ENCODE measurements at regions not wholly inside any gene's neighbourhood (a gene's known extent, or its start where the extent isn't known, plus 50 kb on each side); places are given as distances from the start of the nearest gene placed in this dataset.

DNA sequence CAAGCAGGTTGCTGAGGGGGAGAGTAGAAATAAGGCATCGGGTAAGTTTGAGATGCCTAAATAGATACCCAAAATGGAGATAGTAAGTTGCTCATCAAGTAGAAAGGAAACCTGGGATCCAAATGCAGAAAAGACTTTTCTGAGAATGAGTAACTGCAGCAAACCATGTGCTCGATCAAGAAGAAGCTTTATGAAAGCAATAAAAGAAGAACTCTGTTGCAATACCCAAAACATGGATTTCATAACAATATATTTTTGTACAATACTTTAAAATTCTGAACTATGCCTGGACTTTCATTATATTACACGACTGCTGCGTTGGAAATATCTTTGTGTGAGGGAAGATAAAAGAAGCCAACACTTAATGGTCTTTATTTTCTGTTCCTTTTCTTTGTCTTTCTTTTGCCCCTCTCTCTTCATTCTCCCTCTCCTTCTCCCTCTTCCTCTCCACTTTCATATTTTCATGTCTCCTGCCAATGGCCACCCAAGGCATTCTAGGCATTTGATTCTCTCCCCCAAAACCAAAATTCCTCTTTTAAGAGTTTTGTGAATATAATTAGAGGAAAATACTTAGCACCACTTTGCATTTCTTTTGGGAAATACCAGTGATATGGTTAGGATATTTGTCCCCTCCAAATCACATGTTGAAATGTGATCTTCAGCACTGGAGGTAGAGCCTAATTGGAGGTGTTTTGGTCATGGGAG lies 257.6 kb downstream of the MREG start:
- Mint-ChIP-seq H3K9me3 (peaks cover 9% of the 10 kb centered on the region), H3K4me1 (ENCODE audit: low read depth) (peaks cover 40% of the 10 kb centered on the region), H3K27me3 (peaks cover 4% of the 10 kb centered on the region), H3K36me3 (ENCODE audit: low read depth) (peaks cover 5% of the 10 kb centered on the region), H3K4me3 (no peak overlapping the region), H3K27ac (peak overlapping the region; percentile 94)
- intact Hi-C loops (cut with micrococcal nuclease), result no loop called here

GRCh38 chr2:215754546-215754945 lies 258.8 kb downstream of the MREG start:
- Mint-ChIP-seq H3K4me3 (no peak overlapping the region), H3K9me3 (peaks cover 9% of the 10 kb centered on the region), H3K36me3 (ENCODE audit: low read depth) (peaks cover 5% of the 10 kb centered on the region), H3K27me3 (peaks cover 3% of the 10 kb centered on the region), H3K4me1 (ENCODE audit: low read depth) (peaks cover 51% of the 10 kb centered on the region), H3K27ac (peak overlapping the region; percentile 94)
- intact Hi-C loops (cut with micrococcal nuclease), result no loop called here

- peak overlapping the region; percentile 94 for H3K27ac Mint-ChIP-seq
- no peak overlapping the region for H3K4me3 Mint-ChIP-seq
- intact Hi-C loops (cut with micrococcal nuclease), result no loop called here
- peaks cover 59% of the 10 kb centered on the region for H3K4me1 Mint-ChIP-seq (ENCODE audit: low read depth)
- peaks cover 3% of the 10 kb centered on the region for H3K27me3 Mint-ChIP-seq
- peaks cover 9% of the 10 kb centered on the region for H3K9me3 Mint-ChIP-seq
- H3K36me3 Mint-ChIP-seq (ENCODE audit: low read depth), result peaks cover 5% of the 10 kb centered on the region
Observed at GRCh38 chr2:215753808-215754207, 259.5 kb downstream of the MREG start.

DNA sequence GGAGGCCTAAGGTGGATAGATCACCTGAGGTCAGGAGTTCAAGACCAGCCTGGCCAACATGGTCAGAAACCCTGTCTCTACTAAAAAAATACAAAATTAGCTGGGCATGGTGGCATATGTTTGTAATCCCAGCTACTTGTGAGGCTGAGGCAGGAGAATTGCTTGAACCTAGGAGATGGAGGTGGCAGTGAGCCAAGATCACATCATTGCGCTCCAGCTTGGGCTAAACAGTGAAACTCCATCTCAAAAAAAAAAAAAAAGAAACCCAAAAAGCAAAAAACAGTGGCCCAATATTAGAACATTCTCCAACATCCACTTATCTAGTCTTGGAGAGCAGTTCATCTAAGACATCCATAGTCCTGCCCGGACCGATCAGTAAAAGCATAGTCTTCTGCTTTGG lies 260.4 kb downstream of the MREG start:
- H3K27ac Mint-ChIP-seq, result no peak overlapping the region
- H3K4me1 Mint-ChIP-seq (ENCODE audit: low read depth), result peaks cover 67% of the 10 kb centered on the region
- H3K9me3 Mint-ChIP-seq, result peaks cover 9% of the 10 kb centered on the region
- H3K36me3 Mint-ChIP-seq (ENCODE audit: low read depth), result peaks cover 5% of the 10 kb centered on the region
- no peak overlapping the region for H3K4me3 Mint-ChIP-seq
- peaks cover 3% of the 10 kb centered on the region for H3K27me3 Mint-ChIP-seq
- intact Hi-C loops (cut with micrococcal nuclease), result no loop called here

GRCh38 chr2:215752436-215752835 lies 260.9 kb downstream of the MREG start:
- peaks cover 3% of the 10 kb centered on the region for H3K27me3 Mint-ChIP-seq
- peaks cover 72% of the 10 kb centered on the region for H3K4me1 Mint-ChIP-seq (ENCODE audit: low read depth)
- H3K27ac Mint-ChIP-seq, result no peak overlapping the region
- H3K9me3 Mint-ChIP-seq, result peaks cover 9% of the 10 kb centered on the region
- no peak overlapping the region for H3K4me3 Mint-ChIP-seq
- H3K36me3 Mint-ChIP-seq (ENCODE audit: low read depth), result peaks cover 5% of the 10 kb centered on the region
- intact Hi-C loops (cut with micrococcal nuclease), result no loop called here

DNA sequence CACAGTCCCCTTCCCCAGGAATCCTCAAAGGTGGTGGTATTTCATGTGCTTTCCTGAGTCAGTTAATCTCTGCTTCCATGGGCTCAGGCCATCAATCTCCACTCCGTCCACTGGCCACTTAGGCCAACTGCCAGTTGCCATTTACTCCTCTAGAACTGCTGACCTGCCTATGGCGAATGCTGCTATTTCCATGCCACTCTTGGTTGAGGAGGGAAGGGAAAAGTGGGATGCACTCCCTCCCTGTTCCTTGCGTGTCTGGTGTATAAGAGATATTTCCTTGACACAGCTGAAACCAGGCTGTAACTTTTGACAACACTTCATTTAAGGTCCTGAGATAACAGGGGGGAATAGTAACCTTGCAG lies 261.5 kb downstream of the MREG start:
- peaks cover 77% of the 10 kb centered on the region for H3K4me1 Mint-ChIP-seq (ENCODE audit: low read depth)
- peaks cover 9% of the 10 kb centered on the region for H3K9me3 Mint-ChIP-seq
- H3K36me3 Mint-ChIP-seq (ENCODE audit: low read depth), result peaks cover 5% of the 10 kb centered on the region
- intact Hi-C loops (cut with micrococcal nuclease), result no loop called here
- peak overlapping the region; percentile 87 for H3K27ac Mint-ChIP-seq
- no peak overlapping the region for H3K4me3 Mint-ChIP-seq
- H3K27me3 Mint-ChIP-seq, result peaks cover 3% of the 10 kb centered on the region

DNA sequence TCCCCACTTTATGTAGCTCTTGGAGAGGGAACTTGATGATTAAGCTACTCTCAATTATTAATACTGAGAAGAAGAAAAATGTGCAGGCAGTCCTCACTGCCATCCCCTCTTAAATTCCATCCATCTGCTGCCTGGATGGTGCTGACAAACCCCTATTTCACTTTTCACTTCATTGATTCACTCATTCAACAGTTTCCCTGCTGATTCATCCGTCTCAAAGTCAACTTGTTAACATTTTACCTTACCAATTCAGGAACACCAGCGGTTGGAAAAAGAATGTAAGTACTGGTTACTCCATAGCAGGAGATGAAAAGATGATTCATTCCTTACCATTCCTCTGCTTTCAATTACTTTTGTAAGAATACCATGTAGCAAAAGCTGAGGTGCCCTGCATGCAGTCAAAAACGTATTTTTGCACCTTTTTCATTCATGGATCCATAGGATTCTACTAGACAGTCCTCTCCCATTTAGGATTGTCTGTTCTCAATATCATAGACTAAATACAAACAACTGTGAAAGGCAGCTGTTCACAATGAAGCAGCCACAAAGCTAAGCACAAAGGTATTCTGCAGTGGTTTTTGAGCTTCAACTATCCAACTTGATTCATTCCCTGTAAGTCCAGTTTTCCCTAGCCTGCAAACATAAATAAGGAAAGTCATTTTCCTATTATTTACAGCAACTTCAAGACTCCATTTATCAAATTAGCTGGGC lies 262.0 kb downstream of the MREG start:
- Mint-ChIP-seq H3K9me3 (peaks cover 9% of the 10 kb centered on the region), H3K27me3 (peaks cover 3% of the 10 kb centered on the region), H3K36me3 (ENCODE audit: low read depth) (peaks cover 5% of the 10 kb centered on the region), H3K27ac (peak overlapping the region; percentile 87), H3K4me1 (ENCODE audit: low read depth) (peaks cover 80% of the 10 kb centered on the region), H3K4me3 (no peak overlapping the region)
- intact Hi-C loops (cut with micrococcal nuclease), result no loop called here

DNA sequence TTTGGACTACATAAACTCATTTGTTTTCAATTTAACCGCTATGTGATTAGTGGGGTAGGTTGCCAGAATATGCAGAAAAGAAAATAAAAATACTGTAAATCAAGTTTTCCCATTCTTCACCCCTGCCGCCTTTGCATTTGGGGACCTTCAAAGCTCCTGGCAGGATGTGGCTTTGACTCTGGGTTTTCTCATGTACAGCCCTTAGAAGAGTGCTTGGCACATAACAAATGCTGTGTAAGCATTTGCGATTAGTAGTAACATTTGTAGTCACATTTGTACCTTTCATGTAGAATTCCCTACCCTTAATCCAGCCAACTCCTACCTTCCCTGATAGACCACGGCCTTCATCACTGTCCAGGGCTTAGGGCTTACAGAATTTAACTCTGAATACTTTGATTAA lies 262.6 kb downstream of the MREG start:
- intact Hi-C loops (cut with micrococcal nuclease), result no loop called here
- no peak overlapping the region for H3K4me3 Mint-ChIP-seq
- H3K27ac Mint-ChIP-seq, result peak overlapping the region; percentile 87
- H3K36me3 Mint-ChIP-seq (ENCODE audit: low read depth), result peaks cover 5% of the 10 kb centered on the region
- peaks cover 3% of the 10 kb centered on the region for H3K27me3 Mint-ChIP-seq
- H3K9me3 Mint-ChIP-seq, result peaks cover 9% of the 10 kb centered on the region
- peaks cover 80% of the 10 kb centered on the region for H3K4me1 Mint-ChIP-seq (ENCODE audit: low read depth)

DNA sequence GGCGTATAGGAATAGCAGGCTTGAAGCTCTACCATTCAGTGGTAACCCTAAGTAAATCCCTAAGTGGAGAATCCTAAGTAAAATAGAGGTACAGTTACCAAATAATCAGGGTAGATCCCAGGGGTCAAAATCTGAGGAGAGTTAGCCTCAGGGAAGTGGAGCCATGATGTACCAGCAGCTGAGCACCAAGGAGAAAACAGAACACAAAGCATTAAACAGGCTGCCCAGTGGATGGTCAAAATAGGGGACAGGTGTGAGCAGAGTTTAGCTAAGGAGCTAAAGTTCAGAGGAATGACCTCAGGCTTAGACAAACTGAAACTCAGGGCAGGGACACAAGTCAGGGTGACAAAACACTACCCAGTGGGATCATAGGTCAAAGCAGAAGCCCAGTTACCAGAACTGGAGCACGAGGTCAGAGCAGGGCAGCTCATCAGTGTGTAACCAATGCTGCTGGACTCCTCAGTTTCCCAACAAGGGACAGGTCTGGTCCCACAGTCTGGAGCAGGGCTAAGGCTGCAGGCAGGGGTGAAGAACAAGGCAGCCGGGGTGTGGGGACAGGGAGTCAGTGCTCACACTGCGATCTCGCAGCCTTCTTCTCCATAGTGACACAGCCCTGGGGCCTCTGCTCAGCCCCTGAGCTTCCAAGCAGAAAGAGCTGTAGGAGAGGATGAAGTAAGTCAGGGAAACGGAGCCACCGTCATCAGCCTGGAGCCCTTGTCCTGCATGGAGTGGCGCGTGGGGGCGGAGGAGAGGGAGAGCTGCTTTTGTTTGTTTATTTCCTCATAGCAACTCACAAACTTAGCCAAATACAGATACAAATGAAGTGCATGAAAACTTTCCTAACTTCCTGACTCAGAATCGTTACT lies 264.0 kb downstream of the MREG start:
- intact Hi-C loops (cut with micrococcal nuclease), result loop anchor here (1.0 to 5.0 kb wide), 2 partner anchors 25 to 43 kb away; no protein-coding TSS in a partner anchor
- peaks cover 3% of the 10 kb centered on the region for H3K27me3 Mint-ChIP-seq
- no peaks in the 10 kb centered on the region for H3K9me3 Mint-ChIP-seq
- no peaks in the 10 kb centered on the region for H3K36me3 Mint-ChIP-seq (ENCODE audit: low read depth)
- H3K4me3 Mint-ChIP-seq, result no peak overlapping the region
- peaks cover 76% of the 10 kb centered on the region for H3K4me1 Mint-ChIP-seq (ENCODE audit: low read depth)
- peak overlapping the region; percentile 87 for H3K27ac Mint-ChIP-seq

GRCh38 chr2:215748446-215748845 lies 264.9 kb downstream of the MREG start:
- Mint-ChIP-seq H3K4me3 (no peak overlapping the region), H3K9me3 (no peaks in the 10 kb centered on the region), H3K36me3 (ENCODE audit: low read depth) (peaks cover 4% of the 10 kb centered on the region), H3K27ac (peak overlapping the region; percentile 87), H3K4me1 (ENCODE audit: low read depth) (peaks cover 78% of the 10 kb centered on the region), H3K27me3 (peaks cover 3% of the 10 kb centered on the region)
- intact Hi-C loops (cut with micrococcal nuclease), result loop anchor here (5.0 kb wide), 1 partner anchor 44 kb away; no protein-coding TSS in a partner anchor

- intact Hi-C loops (cut with micrococcal nuclease), result loop anchor here (5.0 kb wide), 1 partner anchor 45 kb away; no protein-coding TSS in a partner anchor
- Mint-ChIP-seq H3K36me3 (ENCODE audit: low read depth) (peaks cover 4% of the 10 kb centered on the region), H3K4me3 (no peak overlapping the region), H3K4me1 (ENCODE audit: low read depth) (peaks cover 90% of the 10 kb centered on the region), H3K27me3 (peaks cover 3% of the 10 kb centered on the region), H3K27ac (peak overlapping the region; percentile 87), H3K9me3 (no peaks in the 10 kb centered on the region)
Observed at GRCh38 chr2:215746887-215747615, 266.3 kb downstream of the MREG start.

DNA sequence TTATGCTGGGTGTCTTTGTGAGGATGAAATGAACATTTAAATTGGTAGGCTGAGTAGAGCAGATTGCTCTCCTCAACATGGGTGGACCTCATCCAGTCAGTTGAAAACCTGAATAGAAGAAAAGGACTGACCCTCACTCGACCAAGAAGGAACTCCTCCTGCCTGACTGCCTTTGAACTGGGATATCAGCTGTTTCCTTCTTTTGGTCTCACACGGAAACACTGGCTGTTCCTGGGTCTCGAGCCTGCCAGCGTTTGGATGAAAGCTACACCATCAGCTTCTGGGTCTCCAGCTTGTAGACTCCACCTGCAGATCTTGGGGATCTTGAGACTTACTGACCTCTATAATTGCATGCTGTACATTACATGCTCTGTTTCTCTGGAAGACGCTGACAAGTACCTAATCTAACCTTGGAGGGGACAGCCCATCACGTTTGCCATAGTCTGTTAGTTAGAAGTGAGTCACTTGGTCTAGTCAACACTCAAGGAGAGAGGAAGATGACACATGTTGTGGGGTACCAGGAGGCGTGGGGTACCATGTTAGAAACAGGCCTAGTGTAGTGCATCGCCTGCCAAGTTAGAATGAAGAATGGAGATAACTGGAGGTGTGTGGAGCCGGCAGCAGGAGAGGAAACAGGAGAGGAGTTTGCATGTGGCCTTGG lies 267.0 kb downstream of the MREG start:
- Mint-ChIP-seq H3K4me3 (no peak overlapping the region), H3K4me1 (ENCODE audit: low read depth) (peaks cover 90% of the 10 kb centered on the region), H3K27me3 (no peaks in the 10 kb centered on the region), H3K36me3 (ENCODE audit: low read depth) (peaks cover 4% of the 10 kb centered on the region), H3K9me3 (no peaks in the 10 kb centered on the region), H3K27ac (peak overlapping the region; percentile 87)
- intact Hi-C loops (cut with micrococcal nuclease), result loop anchor here (5.0 kb wide), 1 partner anchor 46 kb away; no protein-coding TSS in a partner anchor

DNA sequence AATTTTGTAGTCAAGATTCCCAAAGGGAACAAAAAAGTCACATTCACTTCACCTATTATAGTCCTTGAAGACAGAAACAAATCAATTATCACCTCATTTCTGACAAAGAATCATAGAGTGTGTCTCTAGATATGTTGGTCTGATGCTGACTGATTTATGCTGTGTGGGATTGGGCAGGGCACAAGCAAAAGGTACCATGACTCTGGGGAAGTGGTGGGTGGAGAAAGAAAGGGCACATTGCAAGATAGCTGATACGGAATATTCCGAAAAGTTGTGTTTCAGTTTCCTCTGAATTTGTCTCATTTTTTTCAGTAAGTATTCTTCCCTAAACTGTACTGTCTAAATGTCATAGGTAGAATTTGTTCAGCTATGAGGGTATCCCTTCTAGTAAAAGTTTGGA lies 268.0 kb downstream of the MREG start:
- no peaks in the 10 kb centered on the region for H3K9me3 Mint-ChIP-seq

More for the DNA sequence above, 268.0 kb downstream of the MREG start:
- peaks cover 87% of the 10 kb centered on the region for H3K4me1 Mint-ChIP-seq (ENCODE audit: low read depth)
- intact Hi-C loops (cut with micrococcal nuclease), result loop anchor here (1.0 to 5.0 kb wide), 2 partner anchors 47 to 173 kb away; no protein-coding TSS in a partner anchor
- peak overlapping the region; percentile 4 for H3K4me3 Mint-ChIP-seq
- peak overlapping the region; percentile 87 for H3K27ac Mint-ChIP-seq
- peaks cover 10% of the 10 kb centered on the region for H3K36me3 Mint-ChIP-seq (ENCODE audit: low read depth)
- H3K27me3 Mint-ChIP-seq, result no peaks in the 10 kb centered on the region
